Heart right ventricle (tissue), 16 donors: ENCODE measurements at regions not wholly inside any gene's neighbourhood (a gene's known extent, or its start where the extent isn't known, plus 50 kb on each side); places are given as distances from the start of the nearest gene placed in this dataset.
A peak's percentile ranks its signal among the peaks of the same experiment; 100 is the strongest.

Source experiments
- ATAC-seq, 8 donors: fragments of 200-7000 bp; cut with Tn5 transposase; one replicate each; pipeline ENCODE4 v1.9.1; 2020; ENCODE audit warnings: mild to moderate bottlenecking in 8 of 8, moderate library complexity in 8 of 8, moderate number of reproducible peaks in 1 of 8
- DNase-seq, 2 donors: peaks; one replicate each; pipeline ENCODE4 v3.0.0-alpha.2; 2020
- H3K27ac ChIP-seq, 10 donors: fragments of 200-600 bp; sonication (generic) in 2 of 10; one replicate each; pipeline versions ENCODE4 v1.5.0 to v1.8.0; 2020 to 2022; ENCODE audit warnings: mild to moderate bottlenecking in 3 of 10
- H3K27me3 ChIP-seq, 7 donors: fragments of 200-600 bp; one replicate each; pipeline ENCODE4 v1.8.0; 2021 to 2022; ENCODE audit warnings: mild to moderate bottlenecking in 2 of 7
- H3K36me3 ChIP-seq, 9 donors: fragments of 200-600 bp; sonication (generic) in 1 of 9; one replicate each; pipeline versions ENCODE4 v1.5.0 to v1.8.0; 2020 to 2022; ENCODE audit warnings: mild to moderate bottlenecking in 2 of 9
- H3K4me1 ChIP-seq, 9 donors: fragments of 200-600 bp; sonication (generic) in 1 of 9; one replicate each; pipeline versions ENCODE4 v1.5.0 to v1.8.0; 2020 to 2022; ENCODE audit warnings: mild to moderate bottlenecking in 4 of 9
- H3K4me3 ChIP-seq, 10 donors: fragments of 200-600 bp; sonication (generic) in 2 of 10; one replicate each; pipeline versions ENCODE4 v1.5.0 to v1.8.0; 2020 to 2022; ENCODE audit warnings: mild to moderate bottlenecking in 7 of 10, moderate library complexity in 2 of 10
- H3K9me3 ChIP-seq, 11 donors: fragments of 200-600 bp in 10 of 11; sonication (generic) in 2 of 11; one replicate each; pipeline versions ENCODE4 v1.5.0 to v1.8.0; 2013 to 2022; ENCODE audit warnings: mild to moderate bottlenecking in 2 of 11, control low read depth in 1 of 11, moderate library complexity in 1 of 11
- WGBS, 2 donors: extraction: QIAGEN DNeasy Blood & Tissue Kit; methylation state at CpG; one replicate each; pipeline ENCODE4 v1.1.7; 2013; ENCODE audit warnings: inconsistent platforms in 1 of 2; 5-methylcytosine and 5-hydroxymethylcytosine counted together
- intact Hi-C, 10 donors: fragments of 100-400 bp; cut with DNase I; formaldehyde crosslinking; loops; one replicate each; pipeline versions ENCODE4 v1.11.1 to v1.14.2; 2022
- TF ChIP-seq, protein P1 (sequence below), 9 donors: fragments of 200-600 bp; sonication (generic) in 2 of 9; IDR thresholded peaks; one replicate each; pipeline versions ENCODE4 v1.5.0 to v1.8.0; 2021 to 2022; ENCODE audit warnings: antibody characterized with exemption in 9 of 9, mild to moderate bottlenecking in 5 of 9, moderate library complexity in 1 of 9
- donor health status: Arrhythmogenic right ventricular cardiomyopathy.
- donor health status: ischemic (EF 13 %, LVEDD 7.1; RV severe dilation, severe dysfunction).
- donor health status: healthy with polysubstance abuse.
- donor health status: DM: no; HTN: yes; CAD: no.
- donor health status: DM: no; HTN: no; CAD: no.
- donor health status: ischemic (EF 25% LVEDD 6.9; RV normal size, moderate dysfunction).
- donor health status: ischemic (EF 25% LVEDD 5.7; RV mildly dilated, moderate dysfunction).
- donor health status: healthy.
- donor health status: DM: yes; HTN: yes; CAD: no.
- donor health status: Ischemic cardiomyopathy.
- donor health status: ischemic (EF 35%, LVEDD 5.7; RV mildly dilated, moderate dysfunction).
- donor health status: nonischemic (EF 11% LVEDD 7.7; RV severe dilation, severe dysfunction).
- donor health status: DM: yes; HTN: yes; CAD: no.
- donor health status: PGD.
- donor health status: ischemic (EF 29% LVEDD 5.4; RV normal size, mild dysfunction).
- donor health status: nonischemic (EF 23%, LVEDD 6.1; RV moderate dilation, normal function).

DNA sequence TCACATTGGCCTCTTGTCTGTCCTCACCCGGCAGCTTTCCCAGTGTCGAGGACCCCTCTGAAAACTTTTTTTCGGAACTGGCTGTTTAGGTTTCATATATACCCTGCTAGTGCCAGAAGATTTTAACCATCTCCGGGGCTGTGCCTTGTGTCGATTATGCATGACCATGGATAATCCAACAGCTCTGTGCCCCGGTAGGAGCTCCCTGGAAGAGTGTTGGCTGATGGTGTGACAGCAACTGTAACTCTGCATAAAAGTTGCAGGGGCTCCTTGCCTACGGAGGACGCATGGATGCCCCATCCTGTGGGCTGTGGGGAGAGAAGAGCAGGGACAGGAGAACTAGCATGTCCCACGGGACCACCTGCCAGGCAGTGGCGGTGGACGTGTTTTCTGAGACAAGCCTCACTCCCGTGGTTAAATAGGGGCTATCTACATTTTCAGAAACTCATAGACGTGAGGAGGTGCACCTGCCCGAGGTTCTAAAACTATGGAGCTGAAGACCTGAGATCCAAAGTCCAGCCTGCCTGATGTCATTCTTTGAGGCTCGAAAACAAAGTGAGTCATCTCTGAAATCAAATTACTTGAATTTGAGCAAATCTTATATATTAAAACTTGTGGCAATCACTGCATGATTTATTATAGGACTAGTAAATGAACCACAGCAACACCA, 437.2 kb upstream of the HS6ST1 start:
- DNase-seq (no peak), ATAC-seq (no peak)
- WGBS, 2 donors = 53 to 58% methylated on average over 15 of the region's 15 CpGs
- Histone ChIP-seq H3K36me3 (no peaks in the 10 kb centered on the region), H3K4me3 (no peak overlapping the region), H3K4me1 (peaks cover 7 to 47% (median 32%) of the 10 kb centered on the region in 9 donors), H3K27ac (no peak overlapping the region), H3K27me3 (no peaks in the 10 kb centered on the region), H3K9me3 (no peaks in the 10 kb centered on the region)
- TF ChIP-seq, protein P1, sequence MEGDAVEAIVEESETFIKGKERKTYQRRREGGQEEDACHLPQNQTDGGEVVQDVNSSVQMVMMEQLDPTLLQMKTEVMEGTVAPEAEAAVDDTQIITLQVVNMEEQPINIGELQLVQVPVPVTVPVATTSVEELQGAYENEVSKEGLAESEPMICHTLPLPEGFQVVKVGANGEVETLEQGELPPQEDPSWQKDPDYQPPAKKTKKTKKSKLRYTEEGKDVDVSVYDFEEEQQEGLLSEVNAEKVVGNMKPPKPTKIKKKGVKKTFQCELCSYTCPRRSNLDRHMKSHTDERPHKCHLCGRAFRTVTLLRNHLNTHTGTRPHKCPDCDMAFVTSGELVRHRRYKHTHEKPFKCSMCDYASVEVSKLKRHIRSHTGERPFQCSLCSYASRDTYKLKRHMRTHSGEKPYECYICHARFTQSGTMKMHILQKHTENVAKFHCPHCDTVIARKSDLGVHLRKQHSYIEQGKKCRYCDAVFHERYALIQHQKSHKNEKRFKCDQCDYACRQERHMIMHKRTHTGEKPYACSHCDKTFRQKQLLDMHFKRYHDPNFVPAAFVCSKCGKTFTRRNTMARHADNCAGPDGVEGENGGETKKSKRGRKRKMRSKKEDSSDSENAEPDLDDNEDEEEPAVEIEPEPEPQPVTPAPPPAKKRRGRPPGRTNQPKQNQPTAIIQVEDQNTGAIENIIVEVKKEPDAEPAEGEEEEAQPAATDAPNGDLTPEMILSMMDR (IDR thresholded peaks at IDR 0.05) = no peak
- intact Hi-C loops = loop anchor here in 2 of 10 donors (2.0 to 10.0 kb wide), 2 partner anchors 45 to 431 kb away; no protein-coding TSS in a partner anchor

DNA sequence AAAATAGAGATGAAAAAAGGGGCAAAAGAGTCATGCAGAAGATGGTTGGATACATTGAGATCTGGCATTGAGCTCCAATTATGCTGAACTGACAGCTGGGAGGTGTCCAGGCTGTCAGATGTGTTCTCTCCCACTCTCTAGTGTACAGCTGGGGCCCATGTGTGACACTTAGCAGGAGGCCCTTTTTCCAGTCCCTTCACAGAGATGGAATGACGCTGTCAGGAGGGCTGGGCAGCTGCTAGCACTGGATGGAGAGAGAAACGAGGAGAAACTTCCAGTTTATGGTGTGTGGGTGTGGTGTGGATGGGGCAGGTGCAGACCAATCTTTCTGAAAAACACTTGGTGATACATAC, 437.7 kb upstream of the HS6ST1 start:
- H3K9me3 ChIP-seq = peaks cover 0 to 2% (median 0%) of the 10 kb centered on the region in 11 donors

DNA sequence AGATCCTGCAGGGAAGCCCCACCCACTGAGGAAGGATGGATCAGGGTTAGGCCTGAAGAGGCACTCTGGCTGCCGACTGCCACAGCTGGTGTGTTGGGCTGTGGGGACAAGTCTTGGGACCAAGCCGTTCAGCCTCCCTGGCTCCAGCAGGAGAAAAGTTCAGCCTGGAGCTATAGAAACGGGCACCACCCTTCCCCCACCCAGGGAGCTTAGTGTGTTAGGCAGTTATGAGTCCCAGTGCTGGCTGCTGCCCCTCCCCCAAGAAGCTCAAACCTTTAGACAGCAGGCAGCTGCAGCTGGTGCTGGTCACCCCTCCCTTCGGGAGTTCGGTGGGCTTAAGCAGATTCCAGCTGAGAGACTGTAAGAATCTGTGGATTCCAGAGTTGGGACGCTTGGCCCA, 447.1 kb upstream of the HS6ST1 start:
- Histone ChIP-seq H3K4me1 (peaks cover 0 to 7% (median 0%) of the 10 kb centered on the region in 9 donors), H3K9me3 (peaks cover 0 to 36% (median 7%) of the 10 kb centered on the region in 11 donors), H3K4me3 (no peak overlapping the region), H3K27me3 (no peaks in the 10 kb centered on the region), H3K36me3 (no peaks in the 10 kb centered on the region), H3K27ac (no peak overlapping the region)
- intact Hi-C loops = no loop called here
- DNase-seq = no peak
- TF ChIP-seq, protein P1 (IDR thresholded peaks at IDR 0.05) = no peak
- ATAC-seq = no peak
- WGBS, 2 donors = 71 to 74% methylated on average over 6 of the region's 6 CpGs

More for the DNA sequence above, 437.7 kb upstream of the HS6ST1 start:
- DNase-seq (no peak), ATAC-seq (peak in 6 of 8 donors; percentile 38 to 87 (median 64))
- 24 to 34% methylated on average over 2 of the region's 2 CpGs for WGBS, 2 donors
- TF ChIP-seq, protein P1 (IDR thresholded peaks at IDR 0.05) = no peak
- H3K4me1 ChIP-seq = peaks cover 7 to 47% (median 32%) of the 10 kb centered on the region in 9 donors
- intact Hi-C loops = loop anchor here in 2 of 10 donors (2.0 to 10.0 kb wide), 2 partner anchors 46 to 432 kb away; no protein-coding TSS in a partner anchor
- H3K4me3 ChIP-seq = no peak overlapping the region
- H3K27me3 ChIP-seq = no peaks in the 10 kb centered on the region
- H3K36me3 ChIP-seq = no peaks in the 10 kb centered on the region
- H3K27ac ChIP-seq = no peak overlapping the region

DNA sequence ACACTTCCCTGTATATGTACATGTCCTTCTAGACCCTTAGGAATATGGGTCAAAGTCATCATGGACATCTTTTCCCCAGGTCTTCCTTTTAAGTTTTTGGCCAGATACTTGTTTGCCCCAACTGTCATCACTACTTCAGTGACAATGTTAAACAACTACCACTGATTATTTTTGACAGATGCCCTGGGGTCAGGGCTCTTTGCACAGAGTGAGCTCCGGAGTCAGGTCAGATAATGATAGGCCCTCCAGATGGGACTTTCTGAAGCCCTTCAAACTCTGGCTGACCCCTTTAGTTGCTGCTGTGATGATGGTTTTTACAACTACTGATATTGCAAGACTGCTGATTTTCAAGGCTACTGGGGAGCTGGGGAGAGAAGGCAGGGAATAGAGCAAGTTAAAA, 449.4 kb upstream of the HS6ST1 start:
- Histone ChIP-seq H3K27ac (no peak overlapping the region), H3K36me3 (no peaks in the 10 kb centered on the region), H3K4me3 (no peak overlapping the region), H3K9me3 (peaks cover 0 to 17% (median 0%) of the 10 kb centered on the region in 11 donors), H3K27me3 (no peaks in the 10 kb centered on the region), H3K4me1 (peaks cover 0 to 7% (median 0%) of the 10 kb centered on the region in 9 donors)
- DNase-seq = no peak
- TF ChIP-seq, protein P1 (IDR thresholded peaks at IDR 0.05) = no peak
- WGBS, 2 donors = 17 to 39% methylated on average over 1 of the region's 1 CpG
- ATAC-seq = peak in 2 of 8 donors; percentile 46 to 83
- intact Hi-C loops = no loop called here
